GM12874 (cell line): ENCODE measurements at regions not wholly inside any gene's neighbourhood (a gene's known extent, or its start where the extent isn't known, plus 50 kb on each side); places are given as distances from the start of the nearest gene placed in this dataset.

Experiments
- CTCF ChIP-seq: IDR thresholded peaks from 2 replicates; pipeline ENCODE4 v1.5.1; 2011; ENCODE audit warnings: low read depth, mild to moderate bottlenecking, control low read depth, low read length, moderate library complexity; ENCODE audit not compliant: insufficient read depth

GRCh38 chr9:88742905-88743304, 207.9 kb downstream of the NXNL2 start:
- TF ChIP-seq CTCF, result no peak

DNA sequence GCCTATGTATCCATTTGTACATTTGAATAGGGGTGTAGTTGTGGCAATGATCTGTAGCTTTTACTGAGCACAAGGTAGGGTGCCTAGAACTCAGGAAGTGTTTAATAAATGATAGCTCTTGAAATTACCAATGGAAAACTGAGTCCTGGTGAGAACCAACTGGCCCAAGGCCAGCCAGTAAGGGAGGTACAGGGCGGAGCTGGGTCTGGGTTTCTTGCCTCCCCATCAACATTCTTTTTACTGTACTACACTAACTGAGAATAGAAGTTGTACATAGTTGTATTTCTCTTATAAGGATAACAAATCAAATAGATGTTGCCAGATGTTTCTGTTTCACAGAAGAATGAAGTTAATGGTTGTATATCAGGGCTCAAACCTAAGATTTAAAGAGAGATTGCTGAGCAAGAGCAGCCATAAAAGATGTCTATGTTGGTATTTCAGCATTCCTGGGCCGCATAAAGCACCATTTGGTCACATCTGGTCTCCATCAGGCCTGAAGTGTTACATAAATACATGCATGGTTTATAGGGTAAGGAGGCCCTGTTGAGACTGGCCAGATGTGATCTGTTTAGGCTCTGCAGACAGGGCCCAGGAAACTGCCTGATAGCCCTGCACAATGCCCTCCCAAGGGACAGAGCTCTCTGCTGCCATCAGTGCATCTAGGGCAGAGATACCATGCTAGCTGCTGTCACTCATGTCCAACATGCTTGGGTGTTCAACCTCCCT, 210.5 kb downstream of the NXNL2 start:
- no peak for TF ChIP-seq CTCF

DNA sequence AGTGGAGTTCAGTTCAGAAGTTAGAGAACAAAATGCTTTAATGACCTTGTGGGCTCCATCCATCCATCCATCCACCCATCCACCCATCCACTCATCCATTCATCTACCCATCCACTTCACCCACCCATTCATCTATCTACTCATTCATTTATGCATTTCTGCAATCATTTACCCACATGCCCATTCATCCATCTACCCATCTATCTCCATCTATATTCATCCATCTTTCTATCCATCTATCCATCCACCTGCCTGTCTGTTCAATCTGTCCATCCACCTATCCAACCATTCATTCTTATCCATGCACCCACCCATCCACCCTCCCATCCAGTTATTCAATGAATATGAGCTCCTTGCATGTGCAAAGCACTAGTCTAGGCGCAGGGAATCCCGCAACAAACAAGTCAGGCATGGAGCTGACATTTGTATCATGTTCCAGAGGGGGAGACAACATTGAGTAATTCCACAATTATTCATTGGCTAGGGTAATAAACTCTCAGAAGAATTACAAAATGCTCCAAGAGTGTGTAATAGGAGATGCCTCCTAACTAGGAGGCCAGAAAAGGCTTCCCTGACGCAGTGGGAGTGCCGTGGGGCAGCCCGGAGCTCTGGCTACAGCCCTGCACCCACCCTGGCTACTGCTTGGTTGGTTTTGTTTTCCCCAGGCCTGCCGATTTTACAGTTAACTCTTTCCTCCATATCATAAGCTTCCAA, 211.2 kb downstream of the NXNL2 start:
- TF ChIP-seq CTCF, result no peak

GRCh38 chr9:88746743-88747398, 211.9 kb downstream of the NXNL2 start:
- no peak for TF ChIP-seq CTCF

DNA sequence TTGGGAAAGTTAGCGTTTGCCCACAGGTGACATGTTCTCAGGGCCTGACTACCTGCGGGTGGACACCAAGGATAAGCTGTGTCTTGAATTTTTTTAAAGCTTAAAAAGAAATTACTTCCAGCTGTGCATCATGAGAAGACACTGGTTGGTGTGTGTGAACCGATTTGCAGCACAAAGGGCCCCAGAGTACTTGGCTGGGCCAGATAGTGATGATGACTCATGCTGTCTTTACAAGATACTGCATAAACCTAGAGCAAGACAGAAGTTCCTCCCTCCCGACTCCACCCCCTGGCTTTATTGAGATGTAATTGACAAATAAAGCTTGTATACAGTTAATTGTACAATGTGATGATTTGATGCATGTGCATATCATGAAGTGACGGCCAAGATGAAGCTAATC, 212.8 kb downstream of the NXNL2 start:
- no peak for TF ChIP-seq CTCF

GRCh38 chr9:88748566-88749261, 213.7 kb downstream of the NXNL2 start:
- TF ChIP-seq CTCF, result no peak

- no peak for TF ChIP-seq CTCF
These were observed 214.4 kb downstream of the NXNL2 start for GRCh38 chr9:88749420-88749819.
